Endothelial cell of umbilical vein (primary cell): ENCODE measurements at regions not wholly inside any gene's neighbourhood (a gene's known extent, or its start where the extent isn't known, plus 50 kb on each side); places are given as distances from the start of the nearest gene placed in this dataset.

Experiments
- BruUV-seq: library from RNA; stranded (reverse); fragments of 400-500 nt; replicated peaks from 2 replicates; lab custom pipeline; 2021; lab: Mats Ljungman, UMichigan
- CTCF ChIA-PET: fragments of 300-600, 350-600 bp; sonication (Branson Sonifier 250); formaldehyde crosslinking; loops from one replicate; lab custom pipeline; 2021; ENCODE audit warnings: antibody characterized with exemption, inconsistent platforms; lab: Charles Lee
- POLR2A ChIA-PET: fragments of 300-600, 350-600 bp; sonication (Branson Sonifier 250); formaldehyde crosslinking; loops from one replicate; lab custom pipeline; 2021; ENCODE audit warnings: antibody characterized with exemption, inconsistent platforms; lab: Charles Lee
- DNase-seq: peaks from one replicate; pipeline ENCODE4 v3.0.0-alpha.2; 2011; ENCODE audit warnings: low read depth, low spot score
- FAIRE-seq: peaks from 2 replicates; lab custom pipeline; 2011; peaks lifted over from hg19 to GRCh38; lab: Jason Lieb, UNC
- H2AFZ ChIP-seq: 2 replicates; pipeline ENCODE4 v1.6.0; 2012; ENCODE audit warnings: low read depth, low read length, control low read depth, inconsistent platforms
- H3K27ac ChIP-seq: 2 replicates; pipeline ENCODE4 v1.5.1; 2011; ENCODE audit warnings: low read depth, mild to moderate bottlenecking, control low read depth, low read length, moderate library complexity; ENCODE audit not compliant: insufficient read depth
- H3K27me3 ChIP-seq, 2 experiments: 2 replicates each; pipeline versions ENCODE4 v1.6.0 to v1.6.1; 2011; ENCODE audit warnings: low read length in 2 of 2, mixed read lengths in 1 of 2; ENCODE audit not compliant: control insufficient read depth in 2 of 2, insufficient read depth in 2 of 2
- H3K36me3 ChIP-seq, 2 experiments: 2 replicates in 1 of 2; 3 replicates in 1 of 2; pipeline ENCODE4 v1.5.1; 2011; ENCODE audit warnings: low read length in 2 of 2, mild to moderate bottlenecking in 1 of 2, moderate library complexity in 1 of 2; ENCODE audit not compliant: control insufficient read depth in 2 of 2, insufficient read depth in 2 of 2; ENCODE audit errors: extremely low read depth in 1 of 2
- H3K4me1 ChIP-seq: 3 replicates; pipeline ENCODE4 v1.5.1; 2011; ENCODE audit warnings: mild to moderate bottlenecking, low read length; ENCODE audit not compliant: control insufficient read depth, insufficient read depth; ENCODE audit errors: extremely low read depth
- H3K4me2 ChIP-seq: 2 replicates; pipeline ENCODE4 v1.6.1; 2011; ENCODE audit warnings: low read length, control low read depth, mixed read lengths; ENCODE audit not compliant: insufficient read depth
- H3K4me3 ChIP-seq, 3 experiments: fragments of 200-600 bp in 1 of 3; sonication (generic), shearing (Covaris generic) in 1 of 3; replicated peaks in 1 of 3; 2 replicates each; pipeline ENCODE4 v1.5.1; 2011 to 2016; ENCODE audit warnings: control low read depth in 3 of 3, low read length in 3 of 3, mild to moderate bottlenecking in 2 of 3, inconsistent platforms in 1 of 3, low read depth in 1 of 3, moderate library complexity in 1 of 3; ENCODE audit not compliant: insufficient read depth in 1 of 3
- H3K79me2 ChIP-seq: 2 replicates; pipeline ENCODE4 v1.6.0; 2012; ENCODE audit warnings: low read length, inconsistent platforms; ENCODE audit not compliant: control insufficient read depth, insufficient read depth
- H3K9ac ChIP-seq: replicated peaks from 2 replicates; pipeline ENCODE3; 2011; ENCODE audit warnings: low read length, control low read depth; ENCODE audit not compliant: insufficient read depth; ENCODE audit errors: extremely low read depth
- H3K9me1 ChIP-seq: replicated peaks from 3 replicates; pipeline ENCODE4 v1.6.0; 2011; ENCODE audit warnings: mild to moderate bottlenecking, low read length; ENCODE audit not compliant: control insufficient read depth, insufficient read depth; ENCODE audit errors: extremely low read depth
- H3K9me3 ChIP-seq: replicated peaks from 2 replicates; pipeline ENCODE4 v1.5.1; 2012; ENCODE audit warnings: low read length, inconsistent platforms; ENCODE audit not compliant: control insufficient read depth, insufficient read depth
- H4K20me1 ChIP-seq: replicated peaks from 2 replicates; pipeline ENCODE3; 2011; ENCODE audit warnings: mild to moderate bottlenecking, low read length; ENCODE audit not compliant: control insufficient read depth, insufficient read depth; ENCODE audit errors: extremely low read depth
- CTCF ChIP-seq, 2 donors: IDR thresholded peaks; 1 replicate in 1 of 2; 2 replicates in 1 of 2; pipeline ENCODE4 v1.5.1; 2011; ENCODE audit warnings: low read length in 2 of 2, mild to moderate bottlenecking in 2 of 2, moderate library complexity in 2 of 2, control low read depth in 1 of 2, inconsistent platforms in 1 of 2, low read depth in 1 of 2; ENCODE audit not compliant: insufficient read depth in 1 of 2; ENCODE audit errors: extremely low read depth in 1 of 2
- EZH2 ChIP-seq: IDR thresholded peaks from 2 replicates; pipeline ENCODE4 v1.6.1; 2012; ENCODE audit warnings: borderline replicate concordance, low read depth, mild to moderate bottlenecking, moderate library complexity, low read length, inconsistent platforms; ENCODE audit not compliant: severe bottlenecking
- FOS ChIP-seq: IDR thresholded peaks from 2 replicates; pipeline ENCODE4 v1.6.1; 2011; ENCODE audit warnings: mild to moderate bottlenecking, low read length, moderate library complexity, borderline replicate concordance; ENCODE audit not compliant: insufficient read depth
- GATA2 ChIP-seq: IDR thresholded peaks from 2 replicates; pipeline ENCODE4 v1.7.0; 2011; ENCODE audit warnings: low read depth, mild to moderate bottlenecking, moderate library complexity, mixed read lengths, low read length; ENCODE audit not compliant: insufficient read length, insufficient read depth
- JUN ChIP-seq: IDR thresholded peaks from 2 replicates; pipeline ENCODE4 v1.6.1; 2011; ENCODE audit warnings: borderline replicate concordance, low read depth; ENCODE audit not compliant: insufficient read length, insufficient read depth
- MAX ChIP-seq: IDR thresholded peaks from 2 replicates; pipeline ENCODE4 v1.6.1; 2011; ENCODE audit not compliant: insufficient read depth, insufficient read length
- MYC ChIP-seq: IDR thresholded peaks from one replicate; pipeline ENCODE4 v1.6.1; 2011; ENCODE audit warnings: mild to moderate bottlenecking, low read depth, low read length
- POLR2A ChIP-seq: IDR thresholded peaks from 2 replicates; pipeline ENCODE4 v1.6.1; 2012; ENCODE audit warnings: low read depth, mild to moderate bottlenecking, control low read depth, low read length
- POLR2AphosphoS5 ChIP-seq: IDR thresholded peaks from 2 replicates; pipeline ENCODE4 v1.6.1; 2012; ENCODE audit warnings: low read depth, mild to moderate bottlenecking, control low read depth, low read length, moderate library complexity; ENCODE audit not compliant: insufficient read depth
- dilution Hi-C: fragments of 300-500 bp; cut with MboI; formaldehyde crosslinking; loops from one replicate; pipeline ENCODE4 v1.15.0; 2019; ENCODE audit warnings: low sequenced_read_pairs; ENCODE audit not compliant: extremely low pct_ligation_motif_present
- intact Hi-C: fragments of 100-400 bp; cut with micrococcal nuclease; formaldehyde crosslinking; loops from one replicate; pipeline ENCODE4 v1.10.0; 2022

- H3K4me1 ChIP-seq: no peaks in the 10 kb centered on the region
- ChIA-PET CTCF (no interaction called here), POLR2A (no interaction called here)
- no peak overlapping the region for H2AFZ ChIP-seq
- no peaks in the 10 kb centered on the region for H3K27me3 ChIP-seq
- DNase-seq (no peak), FAIRE-seq (no peak)
- no peaks in the 10 kb centered on the region for H3K9me3 ChIP-seq
- intact Hi-C loops (no loop called here), dilution Hi-C loops (no loop called here)
- H3K79me2 ChIP-seq: no peaks in the 10 kb centered on the region
- no peaks in the 10 kb centered on the region for H3K36me3 ChIP-seq
- no peak overlapping the region for H3K9ac ChIP-seq
- no peaks in the 10 kb centered on the region for H4K20me1 ChIP-seq
- no TSS peak for BruUV-seq
- no peak overlapping the region for H3K4me2 ChIP-seq
- H3K4me3 ChIP-seq: no peak overlapping the region
- TF ChIP-seq GATA2 (no peak), POLR2AphosphoS5 (no peak), MYC (no peak), EZH2 (no peak), JUN (no peak), FOS (no peak), MAX (no peak), POLR2A (no peak), CTCF (IDR thresholded peaks at IDR 0.05; ENCODE audit: extremely low read depth in 1 of 2, insufficient read depth in 1 of 2, low read depth in 1 of 2, low read length in 2 of 2) (no peak)
- H3K9me1 ChIP-seq: no peaks in the 10 kb centered on the region
- no peak overlapping the region for H3K27ac ChIP-seq
These were observed 122.2 kb upstream of the SYNCRIP start for GRCh38 chr6:85764844-85765243.
